WTC11 (cell line): ENCODE measurements at regions not wholly inside any gene's neighbourhood (a gene's known extent, or its start where the extent isn't known, plus 50 kb on each side); places are given as distances from the start of the nearest gene placed in this dataset.

ENCODE experiments used
- ATAC-seq: fragments of 200-7000 bp; cut with Tn5 transposase; 2 replicates; pipeline ENCODE4 v1.10.0; 2021; ENCODE audit warnings: mild to moderate bottlenecking, moderate library complexity
- CTCF ChIA-PET: fragments of 300-600 bp; sonication (Branson Sonifier 250); formaldehyde crosslinking; loops from one replicate; lab custom pipeline; 2021; ENCODE audit warnings: antibody characterized with exemption; lab: Charles Lee
- POLR2A ChIA-PET: fragments of 350-600 bp; sonication (Branson Sonifier 250); formaldehyde crosslinking; loops from one replicate; lab custom pipeline; 2021; ENCODE audit warnings: antibody characterized with exemption; lab: Charles Lee
- DNase-seq: peaks from one replicate; pipeline ENCODE4 v3.0.0; 2021; ENCODE audit warnings: low spot score
- H3K27ac Mint-ChIP-seq: 2 replicates; pipeline ENCODE4 v1.8.0; 2021; ENCODE audit warnings: mixed read lengths
- H3K27me3 Mint-ChIP-seq: 2 replicates; pipeline ENCODE4 v1.8.0; 2021; ENCODE audit warnings: low read depth, mild to moderate bottlenecking, moderate library complexity, mixed read lengths
- H3K36me3 Mint-ChIP-seq: 2 replicates; pipeline ENCODE4 v1.8.0; 2021; ENCODE audit warnings: mixed read lengths
- H3K4me1 Mint-ChIP-seq: 2 replicates; pipeline ENCODE4 v1.8.0; 2022; ENCODE audit warnings: mixed read lengths
- H3K4me3 Mint-ChIP-seq: 2 replicates; pipeline ENCODE4 v1.8.0; 2021; ENCODE audit warnings: mild to moderate bottlenecking, moderate library complexity, mixed read lengths
- H3K9me3 Mint-ChIP-seq: 2 replicates; pipeline ENCODE4 v1.8.0; 2021; ENCODE audit warnings: mixed read lengths
- CBFB ChIP-seq: sonication (generic); formaldehyde crosslinking; IDR thresholded peaks from 2 replicates; pipeline ENCODE4 v1.8.1; 2022; ENCODE audit warnings: mild to moderate bottlenecking, low read depth, missing genetic modification reagents
- ETV6 ChIP-seq: sonication (generic); formaldehyde crosslinking; IDR thresholded peaks from 2 replicates; pipeline ENCODE4 v1.8.1; 2022; ENCODE audit warnings: mild to moderate bottlenecking, missing genetic modification reagents
- FOXK1 ChIP-seq: sonication (generic); formaldehyde crosslinking; IDR thresholded peaks from 2 replicates; pipeline ENCODE4 v1.8.0; 2022; ENCODE audit warnings: mild to moderate bottlenecking, moderate library complexity, missing genetic modification reagents
- FOXP1 ChIP-seq: sonication (generic); formaldehyde crosslinking; IDR thresholded peaks from 2 replicates; pipeline ENCODE4 v1.8.0; 2022; ENCODE audit warnings: missing genetic modification reagents, mild to moderate bottlenecking, moderate library complexity, borderline replicate concordance
- GABPB1 ChIP-seq: sonication (generic); formaldehyde crosslinking; IDR thresholded peaks from 2 replicates; pipeline ENCODE4 v1.8.1; 2023; ENCODE audit warnings: mild to moderate bottlenecking, missing genetic modification reagents
- NFE2L1 ChIP-seq: sonication (generic); formaldehyde crosslinking; IDR thresholded peaks from 2 replicates; pipeline ENCODE4 v1.8.1; 2023; ENCODE audit warnings: missing genetic modification reagents
- NR1H2 ChIP-seq: sonication (generic); formaldehyde crosslinking; IDR thresholded peaks from 2 replicates; pipeline ENCODE4 v1.9.0; 2021; ENCODE audit warnings: mild to moderate bottlenecking, moderate library complexity, missing genetic modification reagents
- OVOL2 ChIP-seq: fragments of 250-450 bp; sonication (Bioruptor Pico); IDR thresholded peaks from 2 replicates; pipeline ENCODE4 v1.9.0; 2021; ENCODE audit warnings: mild to moderate bottlenecking, borderline replicate concordance
- PRRX2 ChIP-seq: fragments of 250-450 bp; sonication (Bioruptor Pico); IDR thresholded peaks from 2 replicates; pipeline ENCODE4 v1.8.0; 2021; ENCODE audit warnings: mild to moderate bottlenecking
- RELA ChIP-seq: sonication (generic); formaldehyde crosslinking; IDR thresholded peaks from 2 replicates; pipeline ENCODE4 v1.8.1; 2022; ENCODE audit warnings: missing genetic modification reagents, mild to moderate bottlenecking, borderline replicate concordance
- TCF7 ChIP-seq: sonication (generic); formaldehyde crosslinking; IDR thresholded peaks from 2 replicates; pipeline ENCODE4 v1.8.0; 2022; ENCODE audit warnings: mild to moderate bottlenecking, low read depth, missing genetic modification reagents, moderate library complexity
- TF ChIP-seq, protein P1 (sequence below): sonication (generic); formaldehyde crosslinking; IDR thresholded peaks from 2 replicates; pipeline ENCODE4 v1.8.1; 2022; ENCODE audit warnings: mild to moderate bottlenecking, missing genetic modification reagents, moderate library complexity, borderline replicate concordance
- TF ChIP-seq, protein P2 (sequence below): fragments of 200-600 bp; IDR thresholded peaks from 2 replicates; pipeline ENCODE4 v1.8.0; 2022; ENCODE audit warnings: antibody characterized with exemption
- TF ChIP-seq, protein P3 (sequence below): fragments of 250-450 bp; sonication (Bioruptor Pico); IDR thresholded peaks from 2 replicates; pipeline ENCODE4 v1.9.0; 2021; ENCODE audit warnings: mild to moderate bottlenecking, borderline replicate concordance
- TF ChIP-seq, protein P4 (sequence below): sonication (generic); formaldehyde crosslinking; IDR thresholded peaks from 2 replicates; pipeline ENCODE4 v1.8.1; 2022; ENCODE audit warnings: missing genetic modification reagents, borderline replicate concordance
- TF ChIP-seq, protein P5 (sequence below): sonication (generic); formaldehyde crosslinking; IDR thresholded peaks from 2 replicates; pipeline ENCODE4 v1.8.0; 2022; ENCODE audit warnings: mild to moderate bottlenecking, missing genetic modification reagents
- TF ChIP-seq, protein P6 (sequence below): sonication (generic); formaldehyde crosslinking; IDR thresholded peaks from 2 replicates; pipeline ENCODE4 v1.8.1; 2023; ENCODE audit warnings: mild to moderate bottlenecking, missing genetic modification reagents, borderline replicate concordance
- TF ChIP-seq, protein P7 (sequence below): sonication (generic); formaldehyde crosslinking; IDR thresholded peaks from 2 replicates; pipeline ENCODE4 v1.8.0; 2023; ENCODE audit warnings: mild to moderate bottlenecking, missing genetic modification reagents

DNA sequence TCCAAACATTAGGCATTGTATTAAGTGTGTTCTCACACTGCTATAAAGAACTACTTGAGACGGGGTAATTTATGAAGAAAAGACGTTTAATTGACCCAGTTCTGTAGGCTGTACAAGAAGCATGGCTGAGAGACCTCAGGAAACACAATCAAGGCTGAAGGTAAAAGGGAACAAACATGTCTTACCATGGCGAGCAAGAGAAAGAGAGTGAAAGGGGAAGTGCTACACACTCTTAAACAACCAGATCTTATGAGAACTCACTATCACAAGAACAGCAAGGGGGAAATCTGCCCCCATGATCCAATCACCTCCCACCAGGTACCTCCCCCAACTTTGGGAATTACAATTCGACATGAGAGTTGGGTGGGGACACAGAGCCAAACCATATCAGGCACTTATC lies 86.6 kb upstream of the TOP1 start:
- DNase-seq (no peak), ATAC-seq (no peak)
- H3K4me3 Mint-ChIP-seq: no peak overlapping the region
- H3K4me1 Mint-ChIP-seq: peaks cover 26% of the 10 kb centered on the region
- ChIA-PET CTCF (interaction anchor here (2.6 kb wide), 1 partner anchor 200 kb away, joined by 11 read pairs; no protein-coding TSS in a partner anchor), POLR2A (no interaction called here)
- no peak for TF ChIP-seq CBFB (CRISPR knock-in tag)
- TF ChIP-seq, protein P1, sequence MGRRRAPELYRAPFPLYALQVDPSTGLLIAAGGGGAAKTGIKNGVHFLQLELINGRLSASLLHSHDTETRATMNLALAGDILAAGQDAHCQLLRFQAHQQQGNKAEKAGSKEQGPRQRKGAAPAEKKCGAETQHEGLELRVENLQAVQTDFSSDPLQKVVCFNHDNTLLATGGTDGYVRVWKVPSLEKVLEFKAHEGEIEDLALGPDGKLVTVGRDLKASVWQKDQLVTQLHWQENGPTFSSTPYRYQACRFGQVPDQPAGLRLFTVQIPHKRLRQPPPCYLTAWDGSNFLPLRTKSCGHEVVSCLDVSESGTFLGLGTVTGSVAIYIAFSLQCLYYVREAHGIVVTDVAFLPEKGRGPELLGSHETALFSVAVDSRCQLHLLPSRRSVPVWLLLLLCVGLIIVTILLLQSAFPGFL (CRISPR knock-in tag): no peak
- no peak for TF ChIP-seq TCF7 (CRISPR knock-in tag)
- TF ChIP-seq NFE2L1 (CRISPR knock-in tag): no peak
- TF ChIP-seq NR1H2: no peak
- TF ChIP-seq, protein P2, sequence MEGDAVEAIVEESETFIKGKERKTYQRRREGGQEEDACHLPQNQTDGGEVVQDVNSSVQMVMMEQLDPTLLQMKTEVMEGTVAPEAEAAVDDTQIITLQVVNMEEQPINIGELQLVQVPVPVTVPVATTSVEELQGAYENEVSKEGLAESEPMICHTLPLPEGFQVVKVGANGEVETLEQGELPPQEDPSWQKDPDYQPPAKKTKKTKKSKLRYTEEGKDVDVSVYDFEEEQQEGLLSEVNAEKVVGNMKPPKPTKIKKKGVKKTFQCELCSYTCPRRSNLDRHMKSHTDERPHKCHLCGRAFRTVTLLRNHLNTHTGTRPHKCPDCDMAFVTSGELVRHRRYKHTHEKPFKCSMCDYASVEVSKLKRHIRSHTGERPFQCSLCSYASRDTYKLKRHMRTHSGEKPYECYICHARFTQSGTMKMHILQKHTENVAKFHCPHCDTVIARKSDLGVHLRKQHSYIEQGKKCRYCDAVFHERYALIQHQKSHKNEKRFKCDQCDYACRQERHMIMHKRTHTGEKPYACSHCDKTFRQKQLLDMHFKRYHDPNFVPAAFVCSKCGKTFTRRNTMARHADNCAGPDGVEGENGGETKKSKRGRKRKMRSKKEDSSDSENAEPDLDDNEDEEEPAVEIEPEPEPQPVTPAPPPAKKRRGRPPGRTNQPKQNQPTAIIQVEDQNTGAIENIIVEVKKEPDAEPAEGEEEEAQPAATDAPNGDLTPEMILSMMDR: no peak
- no peak for TF ChIP-seq FOXK1
- TF ChIP-seq, protein P3, sequence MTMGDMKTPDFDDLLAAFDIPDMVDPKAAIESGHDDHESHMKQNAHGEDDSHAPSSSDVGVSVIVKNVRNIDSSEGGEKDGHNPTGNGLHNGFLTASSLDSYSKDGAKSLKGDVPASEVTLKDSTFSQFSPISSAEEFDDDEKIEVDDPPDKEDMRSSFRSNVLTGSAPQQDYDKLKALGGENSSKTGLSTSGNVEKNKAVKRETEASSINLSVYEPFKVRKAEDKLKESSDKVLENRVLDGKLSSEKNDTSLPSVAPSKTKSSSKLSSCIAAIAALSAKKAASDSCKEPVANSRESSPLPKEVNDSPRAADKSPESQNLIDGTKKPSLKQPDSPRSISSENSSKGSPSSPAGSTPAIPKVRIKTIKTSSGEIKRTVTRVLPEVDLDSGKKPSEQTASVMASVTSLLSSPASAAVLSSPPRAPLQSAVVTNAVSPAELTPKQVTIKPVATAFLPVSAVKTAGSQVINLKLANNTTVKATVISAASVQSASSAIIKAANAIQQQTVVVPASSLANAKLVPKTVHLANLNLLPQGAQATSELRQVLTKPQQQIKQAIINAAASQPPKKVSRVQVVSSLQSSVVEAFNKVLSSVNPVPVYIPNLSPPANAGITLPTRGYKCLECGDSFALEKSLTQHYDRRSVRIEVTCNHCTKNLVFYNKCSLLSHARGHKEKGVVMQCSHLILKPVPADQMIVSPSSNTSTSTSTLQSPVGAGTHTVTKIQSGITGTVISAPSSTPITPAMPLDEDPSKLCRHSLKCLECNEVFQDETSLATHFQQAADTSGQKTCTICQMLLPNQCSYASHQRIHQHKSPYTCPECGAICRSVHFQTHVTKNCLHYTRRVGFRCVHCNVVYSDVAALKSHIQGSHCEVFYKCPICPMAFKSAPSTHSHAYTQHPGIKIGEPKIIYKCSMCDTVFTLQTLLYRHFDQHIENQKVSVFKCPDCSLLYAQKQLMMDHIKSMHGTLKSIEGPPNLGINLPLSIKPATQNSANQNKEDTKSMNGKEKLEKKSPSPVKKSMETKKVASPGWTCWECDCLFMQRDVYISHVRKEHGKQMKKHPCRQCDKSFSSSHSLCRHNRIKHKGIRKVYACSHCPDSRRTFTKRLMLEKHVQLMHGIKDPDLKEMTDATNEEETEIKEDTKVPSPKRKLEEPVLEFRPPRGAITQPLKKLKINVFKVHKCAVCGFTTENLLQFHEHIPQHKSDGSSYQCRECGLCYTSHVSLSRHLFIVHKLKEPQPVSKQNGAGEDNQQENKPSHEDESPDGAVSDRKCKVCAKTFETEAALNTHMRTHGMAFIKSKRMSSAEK (CRISPR knock-in tag): no peak
- TF ChIP-seq, protein P4, sequence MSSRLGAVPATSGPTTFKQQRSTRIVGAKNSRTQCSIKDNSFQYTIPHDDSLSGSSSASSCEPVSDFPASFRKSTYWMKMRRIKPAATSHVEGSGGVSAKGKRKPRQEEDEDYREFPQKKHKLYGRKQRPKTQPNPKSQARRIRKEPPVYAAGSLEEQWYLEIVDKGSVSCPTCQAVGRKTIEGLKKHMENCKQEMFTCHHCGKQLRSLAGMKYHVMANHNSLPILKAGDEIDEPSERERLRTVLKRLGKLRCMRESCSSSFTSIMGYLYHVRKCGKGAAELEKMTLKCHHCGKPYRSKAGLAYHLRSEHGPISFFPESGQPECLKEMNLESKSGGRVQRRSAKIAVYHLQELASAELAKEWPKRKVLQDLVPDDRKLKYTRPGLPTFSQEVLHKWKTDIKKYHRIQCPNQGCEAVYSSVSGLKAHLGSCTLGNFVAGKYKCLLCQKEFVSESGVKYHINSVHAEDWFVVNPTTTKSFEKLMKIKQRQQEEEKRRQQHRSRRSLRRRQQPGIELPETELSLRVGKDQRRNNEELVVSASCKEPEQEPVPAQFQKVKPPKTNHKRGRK (CRISPR knock-in tag): no peak
- TF ChIP-seq, protein P5, sequence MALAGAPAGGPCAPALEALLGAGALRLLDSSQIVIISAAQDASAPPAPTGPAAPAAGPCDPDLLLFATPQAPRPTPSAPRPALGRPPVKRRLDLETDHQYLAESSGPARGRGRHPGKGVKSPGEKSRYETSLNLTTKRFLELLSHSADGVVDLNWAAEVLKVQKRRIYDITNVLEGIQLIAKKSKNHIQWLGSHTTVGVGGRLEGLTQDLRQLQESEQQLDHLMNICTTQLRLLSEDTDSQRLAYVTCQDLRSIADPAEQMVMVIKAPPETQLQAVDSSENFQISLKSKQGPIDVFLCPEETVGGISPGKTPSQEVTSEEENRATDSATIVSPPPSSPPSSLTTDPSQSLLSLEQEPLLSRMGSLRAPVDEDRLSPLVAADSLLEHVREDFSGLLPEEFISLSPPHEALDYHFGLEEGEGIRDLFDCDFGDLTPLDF (CRISPR knock-in tag): no peak
- TF ChIP-seq PRRX2 (CRISPR knock-in tag): no peak
- TF ChIP-seq, protein P6, sequence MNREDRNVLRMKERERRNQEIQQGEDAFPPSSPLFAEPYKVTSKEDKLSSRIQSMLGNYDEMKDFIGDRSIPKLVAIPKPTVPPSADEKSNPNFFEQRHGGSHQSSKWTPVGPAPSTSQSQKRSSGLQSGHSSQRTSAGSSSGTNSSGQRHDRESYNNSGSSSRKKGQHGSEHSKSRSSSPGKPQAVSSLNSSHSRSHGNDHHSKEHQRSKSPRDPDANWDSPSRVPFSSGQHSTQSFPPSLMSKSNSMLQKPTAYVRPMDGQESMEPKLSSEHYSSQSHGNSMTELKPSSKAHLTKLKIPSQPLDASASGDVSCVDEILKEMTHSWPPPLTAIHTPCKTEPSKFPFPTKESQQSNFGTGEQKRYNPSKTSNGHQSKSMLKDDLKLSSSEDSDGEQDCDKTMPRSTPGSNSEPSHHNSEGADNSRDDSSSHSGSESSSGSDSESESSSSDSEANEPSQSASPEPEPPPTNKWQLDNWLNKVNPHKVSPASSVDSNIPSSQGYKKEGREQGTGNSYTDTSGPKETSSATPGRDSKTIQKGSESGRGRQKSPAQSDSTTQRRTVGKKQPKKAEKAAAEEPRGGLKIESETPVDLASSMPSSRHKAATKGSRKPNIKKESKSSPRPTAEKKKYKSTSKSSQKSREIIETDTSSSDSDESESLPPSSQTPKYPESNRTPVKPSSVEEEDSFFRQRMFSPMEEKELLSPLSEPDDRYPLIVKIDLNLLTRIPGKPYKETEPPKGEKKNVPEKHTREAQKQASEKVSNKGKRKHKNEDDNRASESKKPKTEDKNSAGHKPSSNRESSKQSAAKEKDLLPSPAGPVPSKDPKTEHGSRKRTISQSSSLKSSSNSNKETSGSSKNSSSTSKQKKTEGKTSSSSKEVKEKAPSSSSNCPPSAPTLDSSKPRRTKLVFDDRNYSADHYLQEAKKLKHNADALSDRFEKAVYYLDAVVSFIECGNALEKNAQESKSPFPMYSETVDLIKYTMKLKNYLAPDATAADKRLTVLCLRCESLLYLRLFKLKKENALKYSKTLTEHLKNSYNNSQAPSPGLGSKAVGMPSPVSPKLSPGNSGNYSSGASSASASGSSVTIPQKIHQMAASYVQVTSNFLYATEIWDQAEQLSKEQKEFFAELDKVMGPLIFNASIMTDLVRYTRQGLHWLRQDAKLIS (CRISPR knock-in tag): no peak
- TF ChIP-seq, protein P7, sequence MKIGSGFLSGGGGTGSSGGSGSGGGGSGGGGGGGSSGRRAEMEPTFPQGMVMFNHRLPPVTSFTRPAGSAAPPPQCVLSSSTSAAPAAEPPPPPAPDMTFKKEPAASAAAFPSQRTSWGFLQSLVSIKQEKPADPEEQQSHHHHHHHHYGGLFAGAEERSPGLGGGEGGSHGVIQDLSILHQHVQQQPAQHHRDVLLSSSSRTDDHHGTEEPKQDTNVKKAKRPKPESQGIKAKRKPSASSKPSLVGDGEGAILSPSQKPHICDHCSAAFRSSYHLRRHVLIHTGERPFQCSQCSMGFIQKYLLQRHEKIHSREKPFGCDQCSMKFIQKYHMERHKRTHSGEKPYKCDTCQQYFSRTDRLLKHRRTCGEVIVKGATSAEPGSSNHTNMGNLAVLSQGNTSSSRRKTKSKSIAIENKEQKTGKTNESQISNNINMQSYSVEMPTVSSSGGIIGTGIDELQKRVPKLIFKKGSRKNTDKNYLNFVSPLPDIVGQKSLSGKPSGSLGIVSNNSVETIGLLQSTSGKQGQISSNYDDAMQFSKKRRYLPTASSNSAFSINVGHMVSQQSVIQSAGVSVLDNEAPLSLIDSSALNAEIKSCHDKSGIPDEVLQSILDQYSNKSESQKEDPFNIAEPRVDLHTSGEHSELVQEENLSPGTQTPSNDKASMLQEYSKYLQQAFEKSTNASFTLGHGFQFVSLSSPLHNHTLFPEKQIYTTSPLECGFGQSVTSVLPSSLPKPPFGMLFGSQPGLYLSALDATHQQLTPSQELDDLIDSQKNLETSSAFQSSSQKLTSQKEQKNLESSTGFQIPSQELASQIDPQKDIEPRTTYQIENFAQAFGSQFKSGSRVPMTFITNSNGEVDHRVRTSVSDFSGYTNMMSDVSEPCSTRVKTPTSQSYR: no peak
- TF ChIP-seq ETV6 (CRISPR knock-in tag): no peak
- no peak for TF ChIP-seq FOXP1 (CRISPR knock-in tag)
- TF ChIP-seq GABPB1 (CRISPR knock-in tag): no peak
- no peak for TF ChIP-seq OVOL2 (CRISPR knock-in tag)
- TF ChIP-seq RELA (CRISPR knock-in tag): no peak
- H3K27ac Mint-ChIP-seq: no peak overlapping the region
- H3K27me3 Mint-ChIP-seq: peaks cover 6% of the 10 kb centered on the region
- H3K36me3 Mint-ChIP-seq: no peaks in the 10 kb centered on the region
- H3K9me3 Mint-ChIP-seq: no peaks in the 10 kb centered on the region
